H9 (cell line): ENCODE measurements at regions not wholly inside any gene's neighbourhood (a gene's known extent, or its start where the extent isn't known, plus 50 kb on each side); places are given as distances from the start of the nearest gene placed in this dataset.
"Not testable (repeated sequence)": the region's sequence is repeated elsewhere in the genome, so short reads cannot be mapped to it uniquely, and the experiment has no call there.

Source experiments
- DNase-seq: peaks from one replicate; pipeline ENCODE4 v3.0.0-alpha.2; 2017
- H2AFZ ChIP-seq: one replicate; pipeline ENCODE4 v1.6.1; 2013; ENCODE audit warnings: mild to moderate bottlenecking, low read length, control low read depth, moderate library complexity
- H2AK5ac ChIP-seq: 2 replicates; pipeline ENCODE4 v1.6.1; 2013; ENCODE audit warnings: low read length, control low read depth, mixed read lengths; ENCODE audit not compliant: insufficient read length
- H2BK120ac ChIP-seq: one replicate; pipeline ENCODE4 v1.6.1; 2013; ENCODE audit warnings: low read depth, mild to moderate bottlenecking, low read length, control low read depth, inconsistent platforms; ENCODE audit not compliant: poor library complexity, severe bottlenecking
- H2BK12ac ChIP-seq: 2 replicates; pipeline ENCODE4 v1.6.1; 2013; ENCODE audit warnings: low read length, control low read depth, mixed read lengths, low read depth; ENCODE audit not compliant: insufficient read length
- H2BK15ac ChIP-seq: 2 replicates; pipeline ENCODE4 v1.6.1; 2013; ENCODE audit warnings: low read depth, low read length, control low read depth
- H2BK20ac ChIP-seq: one replicate; pipeline ENCODE4 v1.6.1; 2013; ENCODE audit warnings: low read depth, mild to moderate bottlenecking, low read length, control low read depth, inconsistent platforms; ENCODE audit not compliant: poor library complexity, severe bottlenecking
- H2BK5ac ChIP-seq: 2 replicates; pipeline ENCODE4 v1.6.1; 2013; ENCODE audit warnings: low read length, control low read depth, mixed read lengths; ENCODE audit not compliant: insufficient read length
- H3K14ac ChIP-seq: 2 replicates; pipeline ENCODE4 v1.6.1; 2013; ENCODE audit warnings: low read length, control low read depth; ENCODE audit not compliant: insufficient read depth
- H3K18ac ChIP-seq: 2 replicates; pipeline ENCODE4 v1.6.1; 2013; ENCODE audit warnings: low read depth, mild to moderate bottlenecking, mixed read lengths, low read length, control low read depth; ENCODE audit not compliant: insufficient read length
- H3K23ac ChIP-seq: 2 replicates; pipeline ENCODE4 v1.6.1; 2013; ENCODE audit warnings: low read length, control low read depth, mixed read lengths, low read depth; ENCODE audit not compliant: insufficient read length
- H3K23me2 ChIP-seq: 2 replicates; pipeline ENCODE4 v1.6.1; 2013; ENCODE audit warnings: low read depth, mild to moderate bottlenecking, mixed read lengths, low read length, control low read depth; ENCODE audit not compliant: insufficient read length, poor library complexity, severe bottlenecking
- H3K27ac ChIP-seq: 2 replicates; pipeline ENCODE4 v1.5.1; 2013; ENCODE audit warnings: low read length, control low read depth, mixed read lengths, low read depth; ENCODE audit not compliant: insufficient read length
- H3K27me3 ChIP-seq: 2 replicates; pipeline ENCODE4 v1.6.1; 2013; ENCODE audit warnings: low read length, control low read depth, inconsistent platforms; ENCODE audit not compliant: insufficient read depth
- H3K4ac ChIP-seq: 2 replicates; pipeline ENCODE4 v1.6.1; 2013; ENCODE audit warnings: low read depth, mild to moderate bottlenecking, control low read depth, inconsistent platforms, low read length, moderate library complexity
- H3K4me1 ChIP-seq: 2 replicates; pipeline ENCODE4 v1.6.1; 2013; ENCODE audit warnings: low read length, control low read depth, inconsistent platforms; ENCODE audit not compliant: insufficient read depth
- H3K4me2 ChIP-seq: 2 replicates; pipeline ENCODE4 v1.6.1; 2013; ENCODE audit warnings: low read length, control low read depth, mixed read lengths; ENCODE audit not compliant: insufficient read length, insufficient read depth
- H3K56ac ChIP-seq: 2 replicates; pipeline ENCODE4 v1.6.1; 2013; ENCODE audit warnings: low read depth, mild to moderate bottlenecking, mixed read lengths, low read length, control low read depth; ENCODE audit not compliant: insufficient read length
- H3K79me1 ChIP-seq: 2 replicates; pipeline ENCODE4 v1.6.1; 2013; ENCODE audit warnings: low read depth, mild to moderate bottlenecking, moderate library complexity, low read length, control low read depth, inconsistent platforms; ENCODE audit not compliant: insufficient read depth, poor library complexity, severe bottlenecking
- H3K79me2 ChIP-seq: 2 replicates; pipeline ENCODE4 v1.6.1; 2013; ENCODE audit warnings: low read length, control low read depth, inconsistent platforms; ENCODE audit not compliant: insufficient read depth
- H3K9ac ChIP-seq: 2 replicates; pipeline ENCODE4 v1.6.1; 2013; ENCODE audit warnings: low read length, control low read depth, mixed read lengths; ENCODE audit not compliant: insufficient read length; ENCODE audit errors: extremely low read depth
- H3K9me3 ChIP-seq: one replicate; pipeline ENCODE4 v1.6.1; 2013; ENCODE audit warnings: low read depth, low read length, inconsistent platforms; ENCODE audit not compliant: control insufficient read depth
- H3T11ph ChIP-seq: one replicate; pipeline ENCODE4 v1.6.1; 2013; ENCODE audit warnings: mild to moderate bottlenecking, low read length, control low read depth, inconsistent platforms
- H4K20me1 ChIP-seq: one replicate; pipeline ENCODE4 v1.6.1; 2013; ENCODE audit not compliant: control insufficient read depth, insufficient read length, insufficient read depth
- H4K5ac ChIP-seq: 2 replicates; pipeline ENCODE4 v1.6.1; 2013; ENCODE audit warnings: low read depth, mild to moderate bottlenecking, mixed read lengths, low read length, control low read depth; ENCODE audit not compliant: insufficient read length
- H4K8ac ChIP-seq: replicated peaks from 2 replicates; pipeline ENCODE4 v1.6.1; 2013; ENCODE audit warnings: low read length, control low read depth, mixed read lengths, low read depth; ENCODE audit not compliant: insufficient read length
- H4K91ac ChIP-seq: 2 replicates; pipeline ENCODE4 v1.6.1; 2013; ENCODE audit warnings: low read depth, mild to moderate bottlenecking, moderate library complexity, mixed read lengths, low read length, control low read depth; ENCODE audit not compliant: insufficient read length
- H3K27ac Mint-ChIP-seq, 3 experiments: 2 replicates in 2 of 3; 3 replicates in 1 of 3; pipeline ENCODE4 v1.8.0; 2020 to 2021; ENCODE audit warnings: mixed read lengths in 3 of 3, mild to moderate bottlenecking in 1 of 3, moderate library complexity in 1 of 3
- H3K27me3 Mint-ChIP-seq: 2 replicates; pipeline ENCODE4 v1.8.0; 2021; ENCODE audit warnings: low read depth, mild to moderate bottlenecking, moderate library complexity, mixed read lengths
- H3K36me3 Mint-ChIP-seq, 3 experiments: 2 replicates in 2 of 3; 3 replicates in 1 of 3; pipeline ENCODE4 v1.8.0; 2020 to 2021; ENCODE audit warnings: low read depth in 3 of 3, mixed read lengths in 3 of 3; ENCODE audit not compliant: insufficient read depth in 1 of 3
- H3K4me1 Mint-ChIP-seq, 2 experiments: 2 replicates each; pipeline ENCODE4 v1.8.0; 2020; ENCODE audit warnings: mixed read lengths in 2 of 2
- H3K4me3 Mint-ChIP-seq, 2 experiments: 2 replicates in 1 of 2; 3 replicates in 1 of 2; pipeline ENCODE4 v1.8.0; 2020 to 2021; ENCODE audit warnings: mild to moderate bottlenecking in 2 of 2, mixed read lengths in 2 of 2, moderate library complexity in 1 of 2
- H3K9me3 Mint-ChIP-seq, 2 experiments: 2 replicates in 1 of 2; 3 replicates in 1 of 2; pipeline ENCODE4 v1.8.0; 2020; ENCODE audit warnings: mild to moderate bottlenecking in 2 of 2, mixed read lengths in 2 of 2, moderate library complexity in 1 of 2
- WGBS: extraction: QIAGEN DNeasy Blood & Tissue Kit; methylation state at CpG from one replicate; pipeline ENCODE4 v1.1.7; 2013; ENCODE audit warnings: missing lambda C conversion rate, low lambda C conversion rate, mixed read lengths; ENCODE audit not compliant: insufficient read length; ENCODE audit errors: extremely low coverage; 5-methylcytosine and 5-hydroxymethylcytosine counted together
- TF ChIP-seq, protein P1 (sequence below): fragments of 200-600 bp; sonication (generic); conservative IDR thresholded peaks from 3 replicates; pipeline ENCODE4 v1.8.0; 2021; ENCODE audit warnings: antibody characterized with exemption, mild to moderate bottlenecking

DNA sequence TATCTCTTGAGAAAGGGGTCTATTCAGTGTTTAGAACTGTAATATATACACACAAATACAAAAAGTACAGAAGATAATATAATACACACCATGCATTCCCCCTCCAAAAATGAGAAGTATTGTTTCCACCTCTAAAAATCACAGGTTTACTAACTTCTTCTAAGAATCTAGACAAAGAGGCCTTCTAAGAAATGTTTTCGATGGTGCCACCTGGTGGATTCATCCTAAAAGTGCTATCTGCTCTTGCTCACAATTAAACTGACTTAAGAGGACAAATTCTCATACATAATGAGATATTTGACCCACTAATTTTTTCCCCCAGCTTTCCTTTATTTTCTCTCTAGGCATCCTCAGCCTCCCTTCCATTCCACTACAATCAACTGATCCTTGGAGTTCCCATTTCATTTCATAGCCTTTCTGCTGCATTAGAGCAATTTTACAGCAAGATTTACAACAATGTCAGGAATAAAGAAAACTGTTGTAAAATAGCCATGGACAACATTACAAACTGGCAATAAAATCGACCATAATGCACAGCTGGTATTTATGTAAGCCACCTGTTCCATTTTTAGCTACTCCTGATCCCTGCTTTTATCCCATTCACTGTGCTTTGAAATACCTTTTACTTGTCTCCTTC is 124.6 kb downstream of the ARRDC4 start:
- Histone ChIP-seq H2BK15ac (no peak overlapping the region), H2AFZ (no peak overlapping the region), H4K5ac (no peak overlapping the region), H3T11ph (no peak overlapping the region), H3K14ac (no peak overlapping the region), H2AK5ac (no peak overlapping the region), H3K23ac (no peak overlapping the region), H3K9ac (no peak overlapping the region), H4K91ac (no peak overlapping the region), H3K4me1 (no peaks in the 10 kb centered on the region; the same call in 1 of the 2 replicates), H3K4me2 (no peak overlapping the region), H2BK20ac (no peak overlapping the region), H3K27me3 (no peaks in the 10 kb centered on the region), H3K23me2 (no peaks in the 10 kb centered on the region), H3K79me2 (no peaks in the 10 kb centered on the region), H3K18ac (no peak overlapping the region), H3K79me1 (no peaks in the 10 kb centered on the region), H3K4ac (no peak overlapping the region), H3K27ac (no peak overlapping the region), H4K20me1 (no peaks in the 10 kb centered on the region), H3K9me3 (no peaks in the 10 kb centered on the region), H4K8ac (no peak overlapping the region), H2BK12ac (no peak overlapping the region), H2BK120ac (no peak overlapping the region), H2BK5ac (no peak overlapping the region), H3K56ac (no peak overlapping the region)
- peaks cover 3 to 10% (median 5%) of the 10 kb centered on the region in 3 experiments; a peak in 4 of 7 replicates for H3K36me3 Mint-ChIP-seq
- no peak overlapping the region for H3K27ac Mint-ChIP-seq
- WGBS = no CpG with 5 or more reads among the region's 2 CpGs
- peaks cover 9% of the 10 kb centered on the region in 2 experiments for H3K9me3 Mint-ChIP-seq
- H3K27me3 Mint-ChIP-seq = no peaks in the 10 kb centered on the region
- H3K4me3 Mint-ChIP-seq = no peak overlapping the region
- peaks cover 6% of the 10 kb centered on the region in 2 experiments; a peak in 2 of 4 replicates for H3K4me1 Mint-ChIP-seq
- no peak for DNase-seq
- TF ChIP-seq, protein P1, sequence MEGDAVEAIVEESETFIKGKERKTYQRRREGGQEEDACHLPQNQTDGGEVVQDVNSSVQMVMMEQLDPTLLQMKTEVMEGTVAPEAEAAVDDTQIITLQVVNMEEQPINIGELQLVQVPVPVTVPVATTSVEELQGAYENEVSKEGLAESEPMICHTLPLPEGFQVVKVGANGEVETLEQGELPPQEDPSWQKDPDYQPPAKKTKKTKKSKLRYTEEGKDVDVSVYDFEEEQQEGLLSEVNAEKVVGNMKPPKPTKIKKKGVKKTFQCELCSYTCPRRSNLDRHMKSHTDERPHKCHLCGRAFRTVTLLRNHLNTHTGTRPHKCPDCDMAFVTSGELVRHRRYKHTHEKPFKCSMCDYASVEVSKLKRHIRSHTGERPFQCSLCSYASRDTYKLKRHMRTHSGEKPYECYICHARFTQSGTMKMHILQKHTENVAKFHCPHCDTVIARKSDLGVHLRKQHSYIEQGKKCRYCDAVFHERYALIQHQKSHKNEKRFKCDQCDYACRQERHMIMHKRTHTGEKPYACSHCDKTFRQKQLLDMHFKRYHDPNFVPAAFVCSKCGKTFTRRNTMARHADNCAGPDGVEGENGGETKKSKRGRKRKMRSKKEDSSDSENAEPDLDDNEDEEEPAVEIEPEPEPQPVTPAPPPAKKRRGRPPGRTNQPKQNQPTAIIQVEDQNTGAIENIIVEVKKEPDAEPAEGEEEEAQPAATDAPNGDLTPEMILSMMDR = peak; percentile 71

DNA sequence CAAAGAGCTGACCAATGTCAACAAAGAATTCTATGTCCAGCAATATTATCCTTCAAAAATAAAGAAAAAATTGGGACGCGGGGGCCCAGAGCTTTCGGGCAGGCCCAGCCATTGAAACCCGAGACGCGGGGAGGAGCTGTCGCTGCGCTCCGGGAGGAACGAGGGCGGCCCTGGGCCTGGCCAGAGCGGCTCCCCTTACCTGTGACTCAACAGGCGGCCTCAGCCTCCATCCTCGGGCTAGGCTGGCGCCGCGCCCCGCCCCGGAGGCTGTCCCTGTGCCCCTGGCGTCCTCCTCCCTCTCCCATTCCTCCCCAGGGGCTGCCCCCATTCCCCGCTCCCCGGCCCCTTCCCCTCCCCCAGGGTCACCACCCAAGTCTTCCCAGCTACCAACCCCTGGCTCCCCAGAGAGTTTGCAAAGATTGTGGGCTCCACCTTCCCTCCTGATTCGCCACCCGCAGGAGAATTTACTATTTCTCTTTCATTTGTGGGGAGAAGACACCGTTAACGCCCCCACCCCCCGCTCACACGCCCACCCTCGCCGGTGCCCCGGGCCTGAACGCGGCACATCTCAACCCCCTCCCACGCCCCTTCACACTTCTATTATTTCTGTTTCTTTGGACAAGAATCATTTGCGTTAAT is 127.9 kb downstream of the ARRDC4 start:
- H3K4me2 ChIP-seq, H4K91ac ChIP-seq, H2AK5ac ChIP-seq, H4K20me1 ChIP-seq, H3K56ac ChIP-seq, H3K23me2 ChIP-seq, H2BK12ac ChIP-seq, H3K27ac ChIP-seq, H2AFZ ChIP-seq, H3K9ac ChIP-seq, H3K23ac ChIP-seq, H2BK5ac ChIP-seq, H3K27ac Mint-ChIP-seq, H4K8ac ChIP-seq, H3K4ac ChIP-seq, H4K5ac ChIP-seq, H3K9me3 ChIP-seq, H3K4me1 ChIP-seq, H2BK120ac ChIP-seq, H2BK20ac ChIP-seq, H2BK15ac ChIP-seq, H3K79me1 ChIP-seq, H3K27me3 ChIP-seq, H3K27me3 Mint-ChIP-seq, H3K79me2 ChIP-seq, H3T11ph ChIP-seq, DNase-seq, H3K18ac ChIP-seq, H3K4me3 Mint-ChIP-seq, H3K14ac ChIP-seq: not testable (repeated sequence)
- peaks cover 8 to 10% of the 10 kb centered on the region in 2 experiments for H3K4me1 Mint-ChIP-seq
- H3K36me3 Mint-ChIP-seq = peaks cover 3 to 24% (median 5%) of the 10 kb centered on the region in 3 experiments; a peak in 4 of 7 replicates
- WGBS = no CpG with 5 or more reads among the region's 35 CpGs
- H3K9me3 Mint-ChIP-seq = peaks cover 15 to 16% of the 10 kb centered on the region in 2 experiments
